IMR-90 (cell line): ENCODE measurements at regions not wholly inside any gene's neighbourhood (a gene's known extent, or its start where the extent isn't known, plus 50 kb on each side); places are given as distances from the start of the nearest gene placed in this dataset.

Source experiments
- ATAC-seq: fragments of 200-7000 bp; cut with Tn5 transposase; 2 replicates; pipeline ENCODE4 v1.9.1; 2020; ENCODE audit warnings: low read depth, mild to moderate bottlenecking, moderate library complexity
- BruUV-seq: library from RNA; stranded (reverse); fragments of 400-500 nt; replicated peaks from 2 replicates; lab custom pipeline; 2021; lab: Mats Ljungman, UMichigan
- CTCF ChIA-PET: fragments of 300-600 bp; formaldehyde crosslinking; extraction: SDS; loops from one replicate; lab custom pipeline; 2021; ENCODE audit warnings: antibody characterized with exemption; lab: Yijun Ruan, JAX
- POLR2A ChIA-PET: fragments of 300-600 bp; sonication (Branson Sonifier 250); formaldehyde crosslinking; loops from one replicate; lab custom pipeline; 2022; ENCODE audit warnings: antibody characterized with exemption; ENCODE audit not compliant: unreplicated experiment; lab: Charles Lee
- DNase-seq: peaks from one replicate; pipeline ENCODE4 v3.0.0; 2013
- H2AFZ ChIP-seq: replicated peaks from 2 replicates; pipeline ENCODE3; 2013; ENCODE audit warnings: low read length, mild to moderate bottlenecking; ENCODE audit not compliant: poor library complexity
- H2AK5ac ChIP-seq: 2 replicates; pipeline ENCODE4 v1.6.1; 2013; ENCODE audit warnings: low read depth, low read length, inconsistent platforms
- H2AK9ac ChIP-seq: replicated peaks from 2 replicates; pipeline ENCODE3; 2013; ENCODE audit warnings: mild to moderate bottlenecking, low read depth, low read length, moderate library complexity; ENCODE audit not compliant: poor library complexity
- H2BK120ac ChIP-seq: 2 replicates; pipeline ENCODE4 v1.6.1; 2013; ENCODE audit warnings: low read depth, low read length, inconsistent platforms
- H2BK15ac ChIP-seq: 3 replicates; pipeline ENCODE4 v1.6.1; 2013; ENCODE audit warnings: low read depth, low read length, inconsistent platforms
- H2BK20ac ChIP-seq: 2 replicates; pipeline ENCODE4 v1.6.1; 2013; ENCODE audit warnings: low read depth, mild to moderate bottlenecking, inconsistent platforms, low read length, moderate library complexity
- H2BK5ac ChIP-seq: 2 replicates; pipeline ENCODE4 v1.6.1; 2013; ENCODE audit warnings: mild to moderate bottlenecking, low read depth, low read length, inconsistent platforms; ENCODE audit not compliant: poor library complexity, severe bottlenecking
- H3K14ac ChIP-seq: replicated peaks from 2 replicates; pipeline ENCODE4 v1.6.1; 2013; ENCODE audit warnings: low read depth, low read length, inconsistent platforms
- H3K18ac ChIP-seq: 2 replicates; pipeline ENCODE4 v1.6.1; 2013; ENCODE audit warnings: low read depth, low read length, control low read depth
- H3K23ac ChIP-seq: 2 replicates; pipeline ENCODE4 v1.6.1; 2013; ENCODE audit warnings: low read depth, low read length, inconsistent platforms
- H3K27ac ChIP-seq: 2 replicates; pipeline ENCODE4 v1.5.1; 2013; ENCODE audit warnings: mild to moderate bottlenecking, control low read depth, low read length; ENCODE audit not compliant: insufficient read depth
- H3K27me3 ChIP-seq: 2 replicates; pipeline ENCODE4 v1.6.1; 2013; ENCODE audit warnings: low read length; ENCODE audit not compliant: control insufficient read depth, insufficient read depth
- H3K36me3 ChIP-seq: 2 replicates; pipeline ENCODE4 v1.6.1; 2013; ENCODE audit warnings: low read length, mixed read lengths; ENCODE audit not compliant: control insufficient read depth, insufficient read depth
- H3K4ac ChIP-seq: 2 replicates; pipeline ENCODE4 v1.6.1; 2013; ENCODE audit warnings: low read depth, low read length, inconsistent platforms
- H3K4me1 ChIP-seq: 2 replicates; pipeline ENCODE4 v1.6.1; 2013; ENCODE audit warnings: low read length, mixed read lengths; ENCODE audit not compliant: control insufficient read depth, insufficient read depth
- H3K4me2 ChIP-seq: 2 replicates; pipeline ENCODE4 v1.6.1; 2013; ENCODE audit warnings: low read depth, mild to moderate bottlenecking, control low read depth, low read length, moderate library complexity
- H3K4me3 ChIP-seq: 2 replicates; pipeline ENCODE4 v1.5.1; 2013; ENCODE audit warnings: low read depth, mild to moderate bottlenecking, control low read depth, low read length, moderate library complexity; ENCODE audit not compliant: insufficient read depth
- H3K56ac ChIP-seq: 2 replicates; pipeline ENCODE4 v1.6.1; 2013; ENCODE audit warnings: low read length, inconsistent platforms; ENCODE audit not compliant: insufficient read depth; ENCODE audit errors: extremely low read depth
- H3K79me1 ChIP-seq, 2 experiments: 2 replicates each; pipeline ENCODE4 v1.6.1; 2013; ENCODE audit warnings: low read length in 2 of 2, inconsistent platforms in 1 of 2, low read depth in 1 of 2
- H3K9ac ChIP-seq: 2 replicates; pipeline ENCODE4 v1.6.1; 2013; ENCODE audit warnings: low read depth, low read length, control low read depth
- H3K9me1 ChIP-seq: 2 replicates; pipeline ENCODE4 v1.6.1; 2013; ENCODE audit warnings: low read length, inconsistent platforms; ENCODE audit not compliant: insufficient read depth
- H3K9me3 ChIP-seq: 2 replicates; pipeline ENCODE4 v1.6.1; 2013; ENCODE audit warnings: low read length; ENCODE audit not compliant: control insufficient read depth, insufficient read depth
- H4K20me1 ChIP-seq: 2 replicates; pipeline ENCODE4 v1.6.1; 2013; ENCODE audit warnings: low read length, inconsistent platforms; ENCODE audit not compliant: insufficient read depth
- H4K5ac ChIP-seq: 2 replicates; pipeline ENCODE4 v1.6.1; 2013; ENCODE audit warnings: mild to moderate bottlenecking, low read depth, low read length, control low read depth
- H4K8ac ChIP-seq, 2 experiments: 2 replicates each; pipeline ENCODE4 v1.6.1; 2013; ENCODE audit warnings: low read depth in 2 of 2, low read length in 2 of 2, control low read depth in 1 of 2, inconsistent platforms in 1 of 2
- H4K91ac ChIP-seq: 2 replicates; pipeline ENCODE4 v1.6.1; 2013; ENCODE audit warnings: low read depth, low read length, inconsistent platforms; ENCODE audit not compliant: insufficient read depth
- SMC3 ChIP-seq: fragments of 150-350 bp; IDR thresholded peaks from 2 replicates; pipeline ENCODE4 v1.6.1; 2016; ENCODE audit warnings: low read depth, mild to moderate bottlenecking, antibody characterized with exemption, low read length, moderate library complexity
- dilution Hi-C: fragments of 300-500 bp; cut with HindIII; formaldehyde crosslinking; loops from one replicate; pipeline ENCODE4 v1.14.3; 2018; ENCODE audit warnings: low sequenced_read_pairs; ENCODE audit not compliant: unreplicated experiment
- in situ Hi-C: fragments of 300-500 bp; cut with MboI; formaldehyde crosslinking; loops from 3 replicates; pipeline ENCODE4 v1.14.3; 2019; ENCODE audit warnings: low sequenced_read_pairs, inconsistent platforms, mixed read lengths
- intact Hi-C: fragments of 100-400 bp; cut with micrococcal nuclease; formaldehyde crosslinking; loops from 2 replicates; pipeline ENCODE4 v1.10.0; 2022

DNA sequence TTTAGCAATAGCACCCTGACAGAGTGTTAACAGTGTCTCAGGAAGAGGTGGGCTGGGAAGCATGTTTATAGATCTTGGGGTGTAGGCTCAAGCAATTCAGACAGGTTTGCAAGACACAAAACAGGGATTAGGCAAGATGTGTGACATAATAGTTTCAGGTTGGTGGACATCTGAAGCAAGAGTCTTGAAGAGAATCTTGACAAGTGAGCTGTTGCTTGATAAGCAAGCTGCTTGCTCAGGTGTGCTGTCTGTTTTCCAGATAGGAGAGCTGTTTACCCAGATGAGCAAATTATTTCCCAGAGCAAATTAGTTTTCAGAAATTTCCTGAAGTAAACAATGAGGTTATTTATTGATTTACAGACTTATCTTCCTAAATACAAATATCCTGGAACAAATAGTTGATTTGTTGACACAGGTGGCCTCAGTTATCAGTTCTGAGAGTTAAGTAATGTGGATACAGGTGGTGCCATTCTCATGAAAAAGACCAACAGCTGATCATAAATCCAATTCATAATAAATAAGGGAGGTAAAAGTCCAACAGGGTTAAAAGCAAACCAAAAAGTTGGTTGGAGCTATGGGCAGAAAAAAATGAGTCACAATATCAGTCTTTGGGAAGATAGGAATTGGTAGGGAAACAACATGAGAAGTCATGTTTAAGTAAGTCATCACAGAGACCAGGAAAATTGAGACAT is 437.3 kb downstream of the TBL1XR1 start:
- no TSS peak for BruUV-seq
- H2AK9ac ChIP-seq, result no peak overlapping the region
- H3K4me3 ChIP-seq, result no peak overlapping the region
- H3K27me3 ChIP-seq, result no peaks in the 10 kb centered on the region
- no peaks in the 10 kb centered on the region for H3K79me1 ChIP-seq
- in situ Hi-C loops (no loop called here), intact Hi-C loops (loop anchor here (5.0 kb wide), 1 partner anchor 1022 kb away; no protein-coding TSS in a partner anchor), dilution Hi-C loops (no loop called here)
- no peak overlapping the region for H3K56ac ChIP-seq
- no peak overlapping the region for H3K18ac ChIP-seq
- H2AK5ac ChIP-seq, result no peak overlapping the region
- H3K27ac ChIP-seq, result no peak overlapping the region
- no peak overlapping the region for H3K23ac ChIP-seq
- no peaks in the 10 kb centered on the region for H4K20me1 ChIP-seq
- no peak overlapping the region for H3K4ac ChIP-seq
- H3K4me1 ChIP-seq, result no peaks in the 10 kb centered on the region
- DNase-seq (no peak), ATAC-seq (no peak)
- no peak overlapping the region for H3K4me2 ChIP-seq
- no peak overlapping the region for H4K8ac ChIP-seq
- H4K91ac ChIP-seq, result no peak overlapping the region
- no peak overlapping the region for H4K5ac ChIP-seq
- H3K9ac ChIP-seq, result no peak overlapping the region
- H2AFZ ChIP-seq, result no peak overlapping the region
- ChIA-PET CTCF (no interaction called here), POLR2A (no interaction called here)
- no peaks in the 10 kb centered on the region for H3K9me3 ChIP-seq
- H2BK20ac ChIP-seq, result no peak overlapping the region
- H3K9me1 ChIP-seq, result no peaks in the 10 kb centered on the region
- H2BK120ac ChIP-seq, result no peak overlapping the region
- TF ChIP-seq SMC3, result no peak
- no peak overlapping the region for H3K14ac ChIP-seq
- H2BK15ac ChIP-seq, result no peak overlapping the region
- no peaks in the 10 kb centered on the region for H3K36me3 ChIP-seq
- H2BK5ac ChIP-seq, result no peak overlapping the region
